ENCODE measurements at regions not wholly inside any gene's neighbourhood (a gene's known extent, or its start where the extent isn't known, plus 50 kb on each side); places are given as distances from the start of the nearest gene placed in this dataset.

GRCh38 chr2:16081316-16082200 lies 141.2 kb downstream of the MYCN start:
- Mint-ChIP-seq H3K9me3 (no peaks in the 10 kb centered on the region), H3K27ac (ENCODE audit: unreplicated experiment) (peak overlapping the region; percentile 46), H3K36me3 (ENCODE audit: low read depth) (no peaks in the 10 kb centered on the region), H3K4me1 (peaks cover 71% of the 10 kb centered on the region), H3K27me3 (ENCODE audit: low read depth) (no peaks in the 10 kb centered on the region), H3K4me3 (peak overlapping the region; percentile 17)
- DNase-seq (ENCODE audit: low read depth, low spot score), result no peak
- no peak for TF ChIP-seq CTCF (conservative IDR thresholded peaks at IDR 0.05)

- Mint-ChIP-seq H3K36me3 (ENCODE audit: low read depth) (no peaks in the 10 kb centered on the region), H3K27me3 (ENCODE audit: low read depth) (no peaks in the 10 kb centered on the region), H3K4me1 (peaks cover 65% of the 10 kb centered on the region), H3K9me3 (no peaks in the 10 kb centered on the region), H3K4me3 (no peak overlapping the region), H3K27ac (ENCODE audit: unreplicated experiment) (peak overlapping the region; percentile 44)
- DNase-seq (ENCODE audit: low read depth, low spot score), result no peak
- no peak for TF ChIP-seq CTCF (conservative IDR thresholded peaks at IDR 0.05)
Observed at GRCh38 chr2:16080516-16080915, 140.2 kb downstream of the MYCN start.

GRCh38 chr2:16080071-16080470 lies 139.7 kb downstream of the MYCN start:
- no peak for TF ChIP-seq CTCF (conservative IDR thresholded peaks at IDR 0.05)
- H3K27me3 Mint-ChIP-seq (ENCODE audit: low read depth), result no peaks in the 10 kb centered on the region

GRCh38 chr2:16079637-16080036 lies 139.3 kb downstream of the MYCN start:
- TF ChIP-seq CTCF (conservative IDR thresholded peaks at IDR 0.05), result no peak
- no peaks in the 10 kb centered on the region for H3K9me3 Mint-ChIP-seq
- no peaks in the 10 kb centered on the region for H3K27me3 Mint-ChIP-seq (ENCODE audit: low read depth)

More at GRCh38 chr2:16080071-16080470, 139.7 kb downstream of the MYCN start:
- Mint-ChIP-seq H3K4me1 (peaks cover 61% of the 10 kb centered on the region), H3K36me3 (ENCODE audit: low read depth) (no peaks in the 10 kb centered on the region), H3K27ac (ENCODE audit: unreplicated experiment) (peak overlapping the region; percentile 44), H3K4me3 (no peak overlapping the region), H3K9me3 (no peaks in the 10 kb centered on the region)
- no peak for DNase-seq (ENCODE audit: low read depth, low spot score)

GRCh38 chr2:16077601-16078000 lies 137.3 kb downstream of the MYCN start:
- TF ChIP-seq CTCF (conservative IDR thresholded peaks at IDR 0.05), result no peak
- H3K27me3 Mint-ChIP-seq (ENCODE audit: low read depth), result no peaks in the 10 kb centered on the region
- H3K4me1 Mint-ChIP-seq, result peaks cover 46% of the 10 kb centered on the region
- DNase-seq (ENCODE audit: low read depth, low spot score), result no peak
- no peaks in the 10 kb centered on the region for H3K9me3 Mint-ChIP-seq
- no peak overlapping the region for H3K27ac Mint-ChIP-seq (ENCODE audit: unreplicated experiment)
- H3K4me3 Mint-ChIP-seq, result no peak overlapping the region
- H3K36me3 Mint-ChIP-seq (ENCODE audit: low read depth), result no peaks in the 10 kb centered on the region

More at GRCh38 chr2:16079637-16080036, 139.3 kb downstream of the MYCN start:
- Mint-ChIP-seq H3K27ac (ENCODE audit: unreplicated experiment) (no peak overlapping the region), H3K4me1 (peaks cover 56% of the 10 kb centered on the region), H3K36me3 (ENCODE audit: low read depth) (no peaks in the 10 kb centered on the region), H3K4me3 (no peak overlapping the region)
- DNase-seq (ENCODE audit: low read depth, low spot score), result no peak

All from neural crest cell (in vitro differentiated cells).